Astrocyte (in vitro differentiated cells and primary cell): ENCODE measurements at regions not wholly inside any gene's neighbourhood (a gene's known extent, or its start where the extent isn't known, plus 50 kb on each side); places are given as distances from the start of the nearest gene placed in this dataset.

Experiments
- CTCF ChIP-seq: IDR thresholded peaks from 2 replicates; pipeline ENCODE4 v1.5.1; 2011; ENCODE audit warnings: low read depth, mild to moderate bottlenecking, inconsistent platforms, low read length, moderate library complexity; ENCODE audit not compliant: insufficient read depth
- EZH2 ChIP-seq: IDR thresholded peaks from 2 replicates; pipeline ENCODE4 v1.6.1; 2012; ENCODE audit warnings: mild to moderate bottlenecking, low read length, inconsistent platforms; ENCODE audit not compliant: insufficient read depth

GRCh38 chr6:15716889-15717288, 54.1 kb upstream of the DTNBP1 start:
- TF ChIP-seq CTCF (no peak), EZH2 (no peak)
